ENCODE measurements at regions not wholly inside any gene's neighbourhood (a gene's known extent, or its start where the extent isn't known, plus 50 kb on each side); places are given as distances from the start of the nearest gene placed in this dataset.

- no peak for DNase-seq (ENCODE audit: low spot score)
- no peak for TF ChIP-seq CTCF (IDR thresholded peaks at IDR 0.05; ENCODE audit: extremely low read depth, missing control alignments)
Measured at GRCh38 chr1:187283984-187284383, 455.2 kb downstream of the PLA2G4A start.

GRCh38 chr1:187294421-187295201 is 465.9 kb downstream of the PLA2G4A start:
- DNase-seq (ENCODE audit: low spot score): no peak
- TF ChIP-seq CTCF (IDR thresholded peaks at IDR 0.05; ENCODE audit: extremely low read depth, missing control alignments): no peak

- TF ChIP-seq CTCF (IDR thresholded peaks at IDR 0.05; ENCODE audit: extremely low read depth, missing control alignments): no peak
- DNase-seq (ENCODE audit: low spot score): no peak
Measured at GRCh38 chr1:187300081-187300480, 471.3 kb downstream of the PLA2G4A start.

GRCh38 chr1:187306710-187307415 is 478.1 kb downstream of the PLA2G4A start:
- no peak for TF ChIP-seq CTCF (IDR thresholded peaks at IDR 0.05; ENCODE audit: extremely low read depth, missing control alignments)
- no peak for DNase-seq (ENCODE audit: low spot score)

- no peak for DNase-seq (ENCODE audit: low spot score)
- TF ChIP-seq CTCF (IDR thresholded peaks at IDR 0.05; ENCODE audit: extremely low read depth, missing control alignments): no peak
Measured at GRCh38 chr1:187310038-187310631, 481.4 kb downstream of the PLA2G4A start.

- no peak for DNase-seq (ENCODE audit: low spot score)
- no peak for TF ChIP-seq CTCF (IDR thresholded peaks at IDR 0.05; ENCODE audit: extremely low read depth, missing control alignments)
Measured at GRCh38 chr1:187313115-187313514, 484.4 kb downstream of the PLA2G4A start.

GRCh38 chr1:187326557-187326956 is 497.8 kb downstream of the PLA2G4A start:
- TF ChIP-seq CTCF (IDR thresholded peaks at IDR 0.05; ENCODE audit: extremely low read depth, missing control alignments): no peak
- DNase-seq (ENCODE audit: low spot score): no peak
